ENCODE measurements at regions not wholly inside any gene's neighbourhood (a gene's known extent, or its start where the extent isn't known, plus 50 kb on each side); places are given as distances from the start of the nearest gene placed in this dataset.

GRCh38 chr1:76764638-76765454, 102.4 kb upstream of the ST6GALNAC5 start:
- DNase-seq: no peak

GRCh38 chr1:76766381-76766780, 100.9 kb upstream of the ST6GALNAC5 start:
- no peak for DNase-seq

- DNase-seq: no peak
Observed at GRCh38 chr1:76769911-76770310, 97.4 kb upstream of the ST6GALNAC5 start.

DNA sequence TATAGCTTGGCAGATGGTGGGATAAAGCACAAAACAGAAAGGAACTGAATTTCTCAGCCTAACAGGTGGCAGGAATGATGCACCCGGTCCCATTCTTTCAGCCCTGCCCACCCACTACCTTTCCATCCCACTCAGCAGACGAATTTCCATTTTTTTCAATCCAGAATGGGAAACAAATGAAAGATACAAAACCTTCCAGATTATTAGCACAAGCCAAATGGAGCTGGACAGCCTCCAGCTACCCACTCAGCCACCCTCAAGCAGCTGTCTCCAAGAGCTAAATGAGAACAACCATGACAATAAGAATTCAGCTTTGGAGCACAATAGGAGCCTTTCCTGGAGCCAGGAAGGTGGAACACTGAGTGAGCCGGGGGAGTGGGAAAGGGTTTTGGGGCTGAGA, 96.3 kb upstream of the ST6GALNAC5 start:
- DNase-seq: no peak

DNA sequence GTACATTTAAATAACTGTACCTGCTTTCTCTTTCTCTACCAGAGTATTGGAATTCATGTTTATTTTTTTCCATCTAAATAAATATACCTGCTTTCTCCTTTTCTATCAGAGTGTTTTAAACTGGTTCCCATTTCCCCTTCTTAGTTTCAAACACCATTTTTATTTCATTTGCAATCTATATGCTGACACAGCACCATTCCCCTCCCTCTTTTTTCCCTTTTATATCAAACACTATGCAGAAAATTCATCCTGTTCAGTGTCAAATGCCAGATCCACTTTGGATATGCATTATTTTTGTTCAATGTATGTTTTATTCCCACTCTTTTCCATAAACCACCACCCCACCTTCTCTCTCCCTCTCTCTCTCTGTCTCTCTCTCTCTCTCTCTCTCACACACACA, 85.8 kb upstream of the ST6GALNAC5 start:
- DNase-seq: no peak

GRCh38 chr1:76782809-76783208, 84.5 kb upstream of the ST6GALNAC5 start:
- DNase-seq: no peak

DNA sequence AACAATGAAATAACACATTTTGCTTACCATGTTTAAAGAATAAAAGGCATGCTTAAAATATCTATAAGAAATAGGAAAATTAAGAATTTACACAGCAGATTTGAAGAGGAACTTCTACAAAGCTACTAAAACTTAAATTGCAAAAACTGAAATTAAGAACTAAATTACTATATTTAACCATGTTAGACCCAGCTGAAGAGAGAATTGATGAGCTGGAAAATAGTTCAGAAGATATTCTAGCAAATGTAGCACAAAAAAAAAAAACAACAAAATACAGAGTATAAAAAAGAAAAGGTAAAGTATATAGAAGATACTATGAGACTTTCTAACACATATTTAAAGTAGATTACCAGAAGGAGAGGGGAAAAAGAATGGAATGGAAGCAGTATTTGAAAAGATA, 82.8 kb upstream of the ST6GALNAC5 start:
- no peak for DNase-seq

DNA sequence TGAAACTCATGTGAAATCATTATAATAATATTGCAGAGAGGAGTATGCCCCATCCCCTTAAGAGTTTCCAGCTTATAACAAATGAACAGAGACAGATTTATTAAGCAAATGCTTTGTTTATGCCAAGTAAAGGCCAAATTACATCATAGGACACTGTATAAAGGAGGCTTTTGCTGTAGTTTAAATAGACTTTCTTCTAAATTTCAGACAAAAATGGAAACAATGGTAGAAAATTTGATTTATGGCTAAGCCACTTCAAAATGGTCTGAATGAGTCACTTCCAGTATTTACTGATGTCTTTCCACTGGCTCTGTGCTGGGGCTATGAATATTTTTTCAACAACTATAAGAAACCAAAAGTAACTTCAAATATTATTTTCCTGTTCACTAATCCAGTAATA, 81.1 kb upstream of the ST6GALNAC5 start:
- DNase-seq: no peak

GRCh38 chr1:76793594-76793993, 73.7 kb upstream of the ST6GALNAC5 start:
- no peak for DNase-seq

DNA sequence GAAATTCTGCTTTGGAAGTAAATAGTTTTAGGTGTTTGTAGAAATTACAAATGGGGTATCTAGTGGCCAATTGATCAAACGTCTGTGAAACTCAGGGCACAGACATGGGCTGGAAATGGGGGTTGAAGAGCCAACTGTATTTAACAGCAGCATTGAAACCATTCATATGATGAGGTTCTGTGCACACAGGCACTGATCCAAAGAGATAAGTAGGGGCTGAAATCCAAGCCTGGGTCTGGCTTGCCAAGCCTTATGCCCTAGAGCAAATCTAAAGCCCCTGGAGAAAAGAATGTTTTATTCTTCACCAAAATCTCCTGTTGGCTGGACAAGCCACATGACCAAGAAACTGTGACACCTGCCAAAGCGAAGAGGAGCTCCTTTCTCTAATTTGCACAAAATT, 67.6 kb upstream of the ST6GALNAC5 start:
- no peak for DNase-seq

DNA sequence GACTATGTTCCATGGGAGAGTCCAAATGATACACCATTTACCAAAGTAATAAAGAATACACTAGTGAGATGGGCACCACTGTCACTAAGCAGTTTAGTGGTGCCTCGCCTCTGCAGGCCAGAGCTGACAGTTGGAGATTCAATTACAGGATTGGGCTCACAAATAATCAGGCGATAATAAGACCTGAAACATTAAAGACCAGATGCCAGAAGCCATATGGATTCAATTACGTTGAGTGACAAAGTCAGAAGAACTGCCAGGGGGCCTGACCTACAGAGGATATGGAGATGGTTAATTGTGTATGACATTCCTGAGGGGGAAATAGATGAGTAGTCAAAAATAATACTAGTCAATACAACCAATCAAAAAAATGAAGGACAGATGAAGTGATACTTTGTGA, 65.2 kb upstream of the ST6GALNAC5 start:
- no peak for DNase-seq

- DNase-seq: no peak
Observed at GRCh38 chr1:76807543-76808260, 59.6 kb upstream of the ST6GALNAC5 start.
